ACHN (cell line): ENCODE measurements at regions not wholly inside any gene's neighbourhood (a gene's known extent, or its start where the extent isn't known, plus 50 kb on each side); places are given as distances from the start of the nearest gene placed in this dataset.
"Not testable (repeated sequence)": the region's sequence is repeated elsewhere in the genome, so short reads cannot be mapped to it uniquely, and the experiment has no call there.

Source experiments
- DNase-seq: peaks from one replicate; pipeline ENCODE4 v3.0.0-alpha.2; 2015
- in situ Hi-C: cut with HindIII; loops from 2 replicates; pipeline ENCODE4 v1.10.0; 2017; ENCODE audit warnings: low sequenced_read_pairs, low pct_ligation_motif_present, low pct_unique_long_range_greater_than_20kb

DNA sequence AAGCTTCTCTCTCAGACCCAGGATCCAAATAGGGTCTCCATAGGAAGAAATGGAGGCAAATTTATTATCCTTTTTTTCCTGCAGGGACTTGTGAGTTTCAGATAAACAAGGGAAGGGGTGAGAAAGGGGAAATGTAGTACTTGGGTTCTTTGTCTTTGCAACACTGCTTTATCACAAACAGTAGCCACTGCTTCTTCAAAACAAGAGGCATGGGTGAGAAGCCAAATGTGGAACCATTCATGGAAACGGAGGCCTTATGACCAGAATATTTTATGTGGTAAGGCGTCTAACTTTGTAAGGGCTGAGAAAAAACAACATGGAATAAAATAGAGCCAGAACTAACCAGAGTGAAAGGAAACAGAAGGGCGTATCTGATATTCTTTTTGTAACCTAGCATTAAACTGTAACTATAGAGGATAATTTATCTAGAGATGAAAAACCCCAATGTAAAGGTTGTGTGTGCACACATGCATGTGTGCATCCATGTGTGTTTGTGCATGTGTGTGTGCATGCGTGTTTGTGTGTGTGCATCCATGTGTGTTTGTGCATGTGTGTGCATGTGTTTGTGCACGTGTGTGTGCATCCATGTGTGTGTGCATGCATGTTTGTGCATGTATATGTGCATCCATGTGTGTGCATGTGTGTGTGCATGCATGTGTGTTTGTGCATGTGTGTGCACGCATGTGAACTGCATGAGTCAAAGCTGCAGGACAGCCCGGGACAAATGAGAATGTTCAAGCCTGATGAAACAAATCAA is 143.3 kb upstream of the SMLR1 start:
- DNase-seq: no peak
- in situ Hi-C loops: no loop called here

DNA sequence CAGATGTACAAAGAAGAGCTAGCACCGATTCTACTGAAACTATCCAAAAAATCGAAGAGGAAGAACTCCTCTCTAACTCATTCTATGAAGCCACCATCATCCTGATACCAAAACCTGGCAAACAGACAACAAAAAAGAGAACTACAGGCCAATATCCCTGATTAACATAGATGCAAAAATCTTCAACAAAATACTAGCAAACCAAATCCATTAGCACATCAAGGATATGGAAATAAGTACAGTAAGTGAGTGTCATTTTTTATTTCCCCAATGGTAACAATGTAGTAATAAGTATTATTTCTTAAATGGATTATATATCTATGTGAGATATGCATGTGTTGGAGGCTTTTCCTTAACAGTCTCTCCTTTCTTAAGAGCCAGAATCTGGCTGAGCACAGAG is 134.5 kb upstream of the SMLR1 start:
- in situ Hi-C loops: no loop called here
- DNase-seq: no peak

DNA sequence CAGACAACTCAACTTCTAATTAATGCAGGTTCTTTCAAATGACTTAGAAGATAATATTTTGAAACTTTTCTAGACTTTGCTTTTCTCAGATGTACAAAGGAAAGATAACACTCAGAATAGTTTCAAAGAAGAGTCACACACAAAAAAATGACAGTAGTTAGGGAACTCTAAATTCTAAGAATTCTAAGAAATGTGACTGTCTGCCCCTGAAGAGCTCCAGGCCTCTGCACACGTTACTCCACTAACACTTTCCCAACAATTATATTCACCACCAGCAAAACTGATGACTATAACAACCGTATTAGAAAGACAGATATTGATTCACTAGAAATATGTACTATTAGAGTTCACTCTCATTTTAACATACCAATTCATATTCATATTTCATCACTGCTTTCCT is 133.3 kb upstream of the SMLR1 start:
- no peak for DNase-seq
- in situ Hi-C loops: no loop called here

DNA sequence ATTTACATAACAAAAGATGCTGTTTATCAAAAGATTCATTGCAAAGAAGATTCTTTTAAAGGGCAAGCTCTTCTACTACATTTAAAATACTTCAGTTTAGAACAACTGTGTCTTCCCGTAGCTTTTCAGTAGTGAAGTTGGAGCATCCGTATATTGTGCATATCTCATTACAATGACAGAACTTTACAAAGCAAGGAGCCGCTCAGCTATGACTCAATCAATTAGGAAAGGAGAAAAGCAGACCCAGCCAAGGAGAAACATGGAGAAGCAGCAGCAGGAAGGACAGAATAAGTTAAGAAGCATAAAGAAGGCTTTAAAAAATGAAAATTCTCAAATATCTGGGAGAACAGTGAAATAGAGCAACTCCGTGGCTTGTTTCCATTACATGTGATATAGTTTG is 132.6 kb upstream of the SMLR1 start:
- in situ Hi-C loops: no loop called here
- DNase-seq: no peak

DNA sequence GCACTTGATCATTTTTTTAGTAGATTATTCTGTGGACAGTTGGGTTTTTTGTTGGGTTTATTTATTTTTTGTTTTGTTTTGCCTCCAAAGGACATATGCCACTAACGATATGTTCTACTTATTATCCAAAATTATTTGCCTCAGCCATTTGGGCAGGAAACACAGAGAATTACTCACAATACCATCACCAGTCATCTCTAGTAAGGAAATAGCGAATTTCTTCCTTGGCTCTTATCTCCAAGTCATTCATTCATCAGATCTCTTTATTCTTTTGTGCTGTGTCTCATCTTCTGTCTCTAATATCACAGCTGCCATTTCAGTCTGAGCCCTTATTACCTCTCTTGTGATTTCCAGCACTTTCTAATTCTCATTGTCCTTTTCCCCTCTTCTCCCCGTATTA is 130.4 kb upstream of the SMLR1 start:
- in situ Hi-C loops: no loop called here
- DNase-seq: no peak

DNA sequence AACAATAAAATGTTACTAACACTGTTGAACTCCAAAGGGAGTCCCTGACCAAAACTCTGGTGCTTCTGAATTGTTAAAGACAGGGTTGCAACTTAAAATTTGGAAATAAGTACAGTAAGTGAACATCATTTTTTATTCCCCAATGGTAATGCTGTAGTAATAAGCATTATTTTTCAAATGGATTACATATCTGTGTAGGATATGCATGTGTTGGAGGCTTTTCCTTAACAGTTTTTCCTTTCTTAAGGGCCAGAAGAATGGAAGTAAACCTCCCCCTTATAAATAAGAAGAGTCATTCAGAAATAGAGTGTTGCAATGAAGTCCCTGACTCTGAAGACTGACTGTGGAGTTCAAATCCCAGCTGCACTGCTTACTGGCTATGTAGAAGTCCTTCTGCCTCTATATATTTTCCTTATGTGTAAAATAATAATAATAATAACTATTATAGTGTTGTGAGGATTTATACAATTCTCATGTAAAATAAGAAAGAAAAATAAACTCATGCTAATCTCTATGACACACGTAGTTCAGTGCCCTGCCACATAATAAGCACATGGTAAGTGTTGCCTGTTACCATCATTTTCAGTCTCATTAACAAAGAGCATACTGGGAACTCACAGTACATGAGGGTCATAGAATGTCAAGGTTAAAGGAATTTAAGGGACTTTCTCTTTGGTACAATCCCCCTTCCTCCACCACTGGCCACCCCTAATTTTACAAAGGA is 129.8 kb upstream of the SMLR1 start:
- in situ Hi-C loops: no loop called here
- DNase-seq: no peak

DNA sequence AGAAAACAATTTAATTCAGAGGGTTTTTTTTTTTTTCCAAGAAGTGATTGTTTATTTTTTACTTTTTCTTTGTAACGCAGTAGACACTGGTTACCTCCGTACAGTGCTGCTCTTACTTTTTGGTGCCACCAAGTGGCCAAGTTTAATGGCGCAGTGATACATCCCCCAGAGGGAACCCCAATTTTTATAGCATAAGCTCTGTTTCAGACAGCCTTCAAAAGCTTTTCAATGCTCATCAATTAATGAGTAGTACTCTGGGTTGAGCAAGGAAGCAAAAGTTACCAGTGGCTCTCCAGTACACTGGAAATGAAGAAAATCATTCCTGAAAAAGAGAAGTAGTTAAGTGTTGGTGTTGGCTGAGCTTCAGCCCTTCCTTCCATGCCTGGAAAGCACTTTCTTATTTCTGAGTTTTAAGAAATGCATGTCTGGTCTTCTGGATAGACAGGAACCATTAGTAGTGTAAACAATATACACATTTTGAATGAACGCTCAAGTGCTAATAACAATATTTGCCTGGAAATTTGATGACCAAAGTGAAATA is 129.1 kb upstream of the SMLR1 start:
- peak; percentile 45 for DNase-seq
- in situ Hi-C loops: no loop called here

DNA sequence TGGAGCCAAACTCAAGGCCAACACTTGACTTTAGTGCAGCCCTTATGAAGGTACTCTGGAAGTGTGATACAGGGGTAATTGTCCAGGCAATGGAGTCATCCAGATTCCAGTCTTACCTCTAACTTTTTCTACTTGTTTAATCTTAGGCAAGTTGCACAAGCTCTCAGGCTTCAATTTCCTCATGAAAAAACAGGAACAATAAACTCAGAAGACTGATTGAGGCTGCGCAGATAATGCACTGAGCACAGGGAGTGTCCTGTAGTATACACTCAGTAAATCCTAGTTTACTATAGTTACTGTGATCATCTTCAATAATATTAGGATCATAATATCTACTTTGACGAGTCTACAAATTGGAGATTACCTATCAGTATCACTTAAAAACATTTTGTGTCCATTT is 127.5 kb upstream of the SMLR1 start:
- in situ Hi-C loops: no loop called here
- DNase-seq: no peak

DNA sequence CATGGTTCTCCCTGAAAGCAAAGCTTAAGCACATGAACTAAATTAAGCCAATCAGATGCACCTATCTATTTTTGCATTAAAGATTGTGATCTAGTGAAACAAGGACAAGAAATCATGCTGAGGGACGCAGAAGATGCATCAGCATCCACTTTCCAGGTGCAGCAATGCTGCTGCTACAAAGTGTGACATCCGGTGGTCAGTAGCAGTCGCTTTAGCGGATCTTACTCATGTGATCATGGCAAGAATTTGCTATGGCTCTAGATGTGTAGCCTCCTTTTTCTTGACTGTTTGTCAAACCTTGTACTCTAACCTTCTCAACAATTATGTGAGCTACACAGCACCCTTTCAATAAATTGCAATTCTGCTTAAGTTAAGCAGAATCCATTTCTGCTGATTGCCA is 126.8 kb upstream of the SMLR1 start:
- DNase-seq: no peak
- in situ Hi-C loops: no loop called here

DNA sequence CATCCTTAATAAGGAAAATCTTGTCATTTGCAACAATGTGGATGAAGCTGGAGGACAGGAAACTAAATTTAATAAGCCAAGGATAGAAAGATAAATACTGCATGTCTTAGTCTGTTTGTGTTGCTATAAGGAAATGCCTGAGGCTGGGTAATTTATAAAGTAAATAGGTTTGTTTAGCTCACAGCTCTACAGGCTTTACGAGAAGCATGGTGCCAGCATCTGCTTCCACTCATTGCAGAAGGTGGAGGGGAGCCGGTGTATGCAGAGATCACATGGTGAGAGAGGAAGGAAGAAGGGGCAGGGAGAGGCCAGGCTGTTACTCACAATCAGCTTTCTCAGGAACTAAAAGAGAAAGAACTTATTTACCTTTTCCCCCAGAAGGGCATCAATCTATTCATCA is 118.9 kb upstream of the SMLR1 start:
- no peak for DNase-seq
- in situ Hi-C loops: no loop called here

DNA sequence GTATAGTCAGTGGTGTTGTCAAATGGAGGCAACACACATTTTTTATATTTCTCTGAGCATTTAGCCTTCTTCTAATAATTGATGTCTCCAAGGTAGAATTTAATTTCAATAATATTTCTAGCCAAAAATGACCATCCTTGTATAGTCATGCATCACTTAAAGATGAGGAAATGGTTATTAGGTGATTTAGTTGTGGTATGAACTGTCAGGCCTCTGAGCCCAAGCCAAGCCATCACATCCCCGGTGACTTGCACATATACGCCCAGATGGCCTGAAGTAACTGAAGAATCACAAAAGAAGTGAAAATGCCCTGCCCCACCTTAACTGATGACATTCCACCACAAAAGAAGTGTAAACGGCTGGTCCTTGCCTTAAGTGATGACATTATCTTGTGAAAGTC is 115.6 kb upstream of the SMLR1 start:
- in situ Hi-C loops, DNase-seq: not testable (repeated sequence)

DNA sequence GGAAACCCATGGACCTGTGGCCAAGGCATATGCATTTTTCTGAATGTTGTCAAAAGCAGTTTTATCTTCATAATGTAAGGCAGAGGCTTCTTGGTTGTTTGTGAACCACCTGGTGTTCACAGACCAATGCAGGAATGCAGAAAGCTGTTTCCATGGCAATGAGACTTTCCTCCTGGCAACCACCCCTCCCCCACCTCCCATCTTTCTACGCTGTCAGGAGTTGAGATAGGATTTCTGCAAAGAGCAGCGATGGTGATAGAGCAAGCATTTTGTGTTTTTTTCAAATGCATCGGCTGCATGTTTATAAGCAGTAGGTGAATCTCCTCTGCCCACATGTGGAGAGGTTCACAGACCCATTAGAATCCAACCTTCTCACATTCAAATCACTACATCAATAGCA is 114.1 kb upstream of the SMLR1 start:
- in situ Hi-C loops: no loop called here
- DNase-seq: no peak

DNA sequence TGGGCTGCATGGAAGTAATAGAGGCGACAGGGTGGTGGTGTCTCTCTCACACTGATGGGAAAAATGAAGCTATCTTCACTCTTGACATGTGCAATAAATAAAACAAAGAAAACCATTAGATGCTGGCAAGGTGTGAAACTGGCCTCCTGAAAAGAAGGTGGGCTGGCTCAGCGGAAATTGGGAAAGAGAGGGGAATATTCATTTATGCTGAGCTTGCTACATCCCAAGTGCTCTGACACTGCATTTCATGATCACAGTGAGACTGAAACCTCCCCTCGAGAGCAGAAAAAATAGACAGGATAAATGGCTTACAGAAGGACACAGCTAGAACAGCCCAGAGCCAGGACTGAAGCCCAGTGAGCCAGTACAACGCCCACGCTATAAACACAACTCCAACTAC is 112.1 kb upstream of the SMLR1 start:
- in situ Hi-C loops: no loop called here
- DNase-seq: no peak

DNA sequence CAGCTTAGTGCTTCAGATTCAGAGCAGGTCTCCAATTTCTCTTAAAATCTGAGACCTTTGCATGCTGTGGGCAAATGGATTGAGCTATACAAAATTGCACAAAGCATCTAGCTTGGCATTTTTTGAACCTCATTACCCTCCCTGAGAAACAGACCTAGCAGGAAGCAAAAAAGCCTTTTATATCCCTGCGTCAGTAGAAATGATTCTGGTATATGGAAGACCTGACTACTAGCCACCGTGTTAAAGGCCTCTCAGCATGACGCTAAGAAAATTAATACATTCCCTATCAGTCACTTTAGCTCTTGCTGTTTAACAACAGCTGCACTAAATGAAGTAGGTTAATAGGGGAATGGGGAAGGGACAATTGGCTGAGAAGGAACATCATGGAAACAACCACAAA is 110.7 kb upstream of the SMLR1 start:
- in situ Hi-C loops: no loop called here
- DNase-seq: no peak

DNA sequence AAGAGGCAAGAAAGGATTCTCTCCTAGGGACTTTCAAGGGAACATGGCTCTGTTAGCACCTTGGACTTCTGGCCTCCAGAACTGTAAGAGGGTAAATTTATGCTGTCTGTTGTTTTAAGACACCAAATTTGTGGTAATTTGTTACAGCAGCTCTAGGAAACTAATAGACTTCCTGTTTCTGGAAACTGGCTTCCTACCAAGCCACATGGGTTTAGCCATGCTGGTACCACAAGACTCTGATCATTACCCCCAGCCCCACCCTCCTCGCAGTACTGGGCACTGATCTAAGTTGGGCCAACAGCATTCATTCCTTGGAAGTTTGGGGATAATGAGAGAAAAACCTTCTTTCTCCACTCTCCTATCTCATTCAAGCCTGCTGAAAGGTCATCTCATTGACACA is 109.5 kb upstream of the SMLR1 start:
- in situ Hi-C loops: no loop called here
- DNase-seq: no peak

DNA sequence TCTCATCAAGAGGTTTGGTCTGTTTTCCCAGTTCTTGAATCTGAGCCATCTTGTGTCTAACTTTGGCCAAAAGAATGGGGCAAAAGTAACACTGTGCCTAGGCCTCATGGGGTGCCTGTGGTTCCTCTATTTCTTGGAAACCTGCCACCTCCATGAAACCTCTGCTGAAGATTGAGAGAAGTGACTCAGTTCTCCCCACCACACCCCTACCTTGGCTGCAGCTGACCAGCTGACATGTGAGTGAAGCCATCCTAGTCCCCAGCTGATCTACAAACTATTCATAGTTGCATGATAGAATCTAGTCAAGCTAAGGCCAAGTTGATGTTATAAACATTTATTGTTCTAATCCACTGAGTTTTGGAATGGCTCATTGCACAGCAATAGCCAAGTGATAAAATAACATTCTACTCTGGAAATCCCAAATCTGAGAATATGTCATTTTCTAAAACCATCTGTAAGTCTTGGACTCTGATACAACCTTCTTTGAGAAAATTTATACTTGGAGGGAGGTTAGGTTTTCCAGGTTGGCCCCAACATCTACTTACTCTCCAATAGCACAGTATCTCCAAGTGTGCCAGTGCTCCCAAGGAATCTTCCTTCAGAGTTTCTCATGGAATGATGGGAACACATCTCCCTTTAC is 107.0 kb upstream of the SMLR1 start:
- in situ Hi-C loops: no loop called here
- DNase-seq: no peak

DNA sequence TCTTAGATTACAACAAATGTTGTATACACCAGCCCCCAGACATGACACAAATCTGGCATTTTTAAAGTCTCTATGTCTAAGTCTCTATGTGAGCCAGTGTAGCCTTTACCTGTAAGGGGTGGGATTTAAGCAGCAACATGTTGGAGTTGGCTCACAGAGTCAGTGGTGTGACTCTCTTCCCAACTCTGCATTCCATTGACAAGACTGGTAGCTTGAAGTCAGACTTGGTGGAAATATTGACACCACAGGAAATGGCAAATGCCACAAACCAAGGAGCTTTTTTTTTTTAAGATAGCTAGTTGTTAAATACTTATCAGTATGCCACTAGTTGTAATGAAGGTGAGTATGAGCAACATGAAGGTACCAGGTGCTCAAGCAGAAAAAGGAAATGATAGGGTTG is 103.1 kb upstream of the SMLR1 start:
- in situ Hi-C loops: no loop called here

DNA sequence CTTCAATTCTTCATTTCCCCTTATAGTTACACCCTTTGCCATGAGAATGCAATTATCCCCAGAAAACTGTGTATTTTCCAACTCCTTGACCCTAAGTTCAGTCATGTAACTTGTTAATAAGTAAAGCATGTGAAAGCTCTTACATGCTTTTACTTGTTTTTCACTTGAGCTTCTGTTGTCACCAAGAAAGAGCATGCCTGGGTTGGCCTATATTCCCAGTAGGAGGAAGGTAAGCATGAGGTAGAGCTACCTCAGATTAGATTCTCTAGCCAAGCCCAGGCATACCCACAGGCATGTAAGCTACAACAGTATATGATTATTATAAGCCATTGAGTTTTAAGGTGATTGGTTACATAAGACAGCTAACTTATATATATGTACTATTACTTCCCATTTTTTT is 101.7 kb upstream of the SMLR1 start:
- in situ Hi-C loops: no loop called here
- no peak for DNase-seq

More for the DNA sequence above, 103.1 kb upstream of the SMLR1 start:
- DNase-seq: no peak

DNA sequence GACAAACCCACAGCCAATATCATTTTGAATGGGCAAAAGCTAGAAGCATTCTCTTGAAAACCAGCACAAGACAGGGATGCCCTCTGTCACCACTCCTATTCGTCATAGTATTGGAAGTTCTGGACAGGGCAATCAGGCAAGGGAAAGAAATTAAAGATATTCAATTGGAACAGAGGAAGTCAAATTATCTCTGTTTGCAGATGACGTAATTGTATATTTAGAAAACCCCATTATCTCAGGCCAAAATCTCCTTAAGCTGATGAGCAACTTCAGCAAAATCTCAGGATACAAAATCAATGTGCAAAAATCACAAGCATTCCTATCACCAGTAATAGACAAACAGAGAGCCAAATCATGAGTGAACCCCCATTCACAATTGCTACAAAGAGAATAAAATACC is 99.1 kb upstream of the SMLR1 start:
- DNase-seq, in situ Hi-C loops: not testable (repeated sequence)

DNA sequence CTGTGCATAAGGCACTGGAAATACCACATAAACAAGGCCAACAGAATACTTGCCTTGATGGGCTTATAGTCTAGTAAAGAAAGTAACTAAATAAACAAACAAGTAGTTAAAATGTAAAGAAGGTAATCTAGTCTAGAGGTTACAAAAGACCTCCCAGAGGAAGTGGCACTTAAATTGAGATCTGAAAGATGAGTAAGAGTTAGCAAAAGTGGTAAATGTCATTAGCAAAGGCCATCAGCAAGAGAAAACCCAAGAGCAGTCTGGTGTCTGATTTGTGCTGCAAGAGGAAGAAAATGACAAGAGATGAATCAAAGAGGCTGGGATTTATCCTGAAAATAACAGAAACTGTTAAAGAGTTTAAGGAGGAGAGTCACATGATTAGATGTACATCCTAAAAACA is 96.6 kb upstream of the SMLR1 start:
- no peak for DNase-seq
- in situ Hi-C loops: no loop called here
